Endothelial cell of umbilical vein (primary cell): ENCODE measurements at regions not wholly inside any gene's neighbourhood (a gene's known extent, or its start where the extent isn't known, plus 50 kb on each side); places are given as distances from the start of the nearest gene placed in this dataset.

Experiments
- BruUV-seq: library from RNA; stranded (reverse); fragments of 400-500 nt; replicated peaks from 2 replicates; lab custom pipeline; 2021; lab: Mats Ljungman, UMichigan
- CTCF ChIA-PET: fragments of 300-600, 350-600 bp; sonication (Branson Sonifier 250); formaldehyde crosslinking; loops from one replicate; lab custom pipeline; 2021; ENCODE audit warnings: antibody characterized with exemption, inconsistent platforms; lab: Charles Lee
- POLR2A ChIA-PET: fragments of 300-600, 350-600 bp; sonication (Branson Sonifier 250); formaldehyde crosslinking; loops from one replicate; lab custom pipeline; 2021; ENCODE audit warnings: antibody characterized with exemption, inconsistent platforms; lab: Charles Lee
- DNase-seq: peaks from one replicate; pipeline ENCODE4 v3.0.0-alpha.2; 2011; ENCODE audit warnings: low read depth, low spot score
- FAIRE-seq: peaks from 2 replicates; lab custom pipeline; 2011; peaks lifted over from hg19 to GRCh38; lab: Jason Lieb, UNC
- H2AFZ ChIP-seq: 2 replicates; pipeline ENCODE4 v1.6.0; 2012; ENCODE audit warnings: low read depth, low read length, control low read depth, inconsistent platforms
- H3K27ac ChIP-seq: 2 replicates; pipeline ENCODE4 v1.5.1; 2011; ENCODE audit warnings: low read depth, mild to moderate bottlenecking, control low read depth, low read length, moderate library complexity; ENCODE audit not compliant: insufficient read depth
- H3K27me3 ChIP-seq, 2 experiments: 2 replicates each; pipeline versions ENCODE4 v1.6.0 to v1.6.1; 2011; ENCODE audit warnings: low read length in 2 of 2, mixed read lengths in 1 of 2; ENCODE audit not compliant: control insufficient read depth in 2 of 2, insufficient read depth in 2 of 2
- H3K36me3 ChIP-seq, 2 experiments: 2 replicates in 1 of 2; 3 replicates in 1 of 2; pipeline ENCODE4 v1.5.1; 2011; ENCODE audit warnings: low read length in 2 of 2, mild to moderate bottlenecking in 1 of 2, moderate library complexity in 1 of 2; ENCODE audit not compliant: control insufficient read depth in 2 of 2, insufficient read depth in 2 of 2; ENCODE audit errors: extremely low read depth in 1 of 2
- H3K4me1 ChIP-seq: 3 replicates; pipeline ENCODE4 v1.5.1; 2011; ENCODE audit warnings: mild to moderate bottlenecking, low read length; ENCODE audit not compliant: control insufficient read depth, insufficient read depth; ENCODE audit errors: extremely low read depth
- H3K4me2 ChIP-seq: 2 replicates; pipeline ENCODE4 v1.6.1; 2011; ENCODE audit warnings: low read length, control low read depth, mixed read lengths; ENCODE audit not compliant: insufficient read depth
- H3K4me3 ChIP-seq, 3 experiments: fragments of 200-600 bp in 1 of 3; sonication (generic), shearing (Covaris generic) in 1 of 3; replicated peaks in 1 of 3; 2 replicates each; pipeline ENCODE4 v1.5.1; 2011 to 2016; ENCODE audit warnings: control low read depth in 3 of 3, low read length in 3 of 3, mild to moderate bottlenecking in 2 of 3, inconsistent platforms in 1 of 3, low read depth in 1 of 3, moderate library complexity in 1 of 3; ENCODE audit not compliant: insufficient read depth in 1 of 3
- H3K79me2 ChIP-seq: 2 replicates; pipeline ENCODE4 v1.6.0; 2012; ENCODE audit warnings: low read length, inconsistent platforms; ENCODE audit not compliant: control insufficient read depth, insufficient read depth
- H3K9ac ChIP-seq: replicated peaks from 2 replicates; pipeline ENCODE3; 2011; ENCODE audit warnings: low read length, control low read depth; ENCODE audit not compliant: insufficient read depth; ENCODE audit errors: extremely low read depth
- H3K9me1 ChIP-seq: replicated peaks from 3 replicates; pipeline ENCODE4 v1.6.0; 2011; ENCODE audit warnings: mild to moderate bottlenecking, low read length; ENCODE audit not compliant: control insufficient read depth, insufficient read depth; ENCODE audit errors: extremely low read depth
- H3K9me3 ChIP-seq: replicated peaks from 2 replicates; pipeline ENCODE4 v1.5.1; 2012; ENCODE audit warnings: low read length, inconsistent platforms; ENCODE audit not compliant: control insufficient read depth, insufficient read depth
- H4K20me1 ChIP-seq: replicated peaks from 2 replicates; pipeline ENCODE3; 2011; ENCODE audit warnings: mild to moderate bottlenecking, low read length; ENCODE audit not compliant: control insufficient read depth, insufficient read depth; ENCODE audit errors: extremely low read depth
- CTCF ChIP-seq, 2 donors: IDR thresholded peaks; 1 replicate in 1 of 2; 2 replicates in 1 of 2; pipeline ENCODE4 v1.5.1; 2011; ENCODE audit warnings: low read length in 2 of 2, mild to moderate bottlenecking in 2 of 2, moderate library complexity in 2 of 2, control low read depth in 1 of 2, inconsistent platforms in 1 of 2, low read depth in 1 of 2; ENCODE audit not compliant: insufficient read depth in 1 of 2; ENCODE audit errors: extremely low read depth in 1 of 2
- EZH2 ChIP-seq: IDR thresholded peaks from 2 replicates; pipeline ENCODE4 v1.6.1; 2012; ENCODE audit warnings: borderline replicate concordance, low read depth, mild to moderate bottlenecking, moderate library complexity, low read length, inconsistent platforms; ENCODE audit not compliant: severe bottlenecking
- FOS ChIP-seq: IDR thresholded peaks from 2 replicates; pipeline ENCODE4 v1.6.1; 2011; ENCODE audit warnings: mild to moderate bottlenecking, low read length, moderate library complexity, borderline replicate concordance; ENCODE audit not compliant: insufficient read depth
- GATA2 ChIP-seq: IDR thresholded peaks from 2 replicates; pipeline ENCODE4 v1.7.0; 2011; ENCODE audit warnings: low read depth, mild to moderate bottlenecking, moderate library complexity, mixed read lengths, low read length; ENCODE audit not compliant: insufficient read length, insufficient read depth
- MAX ChIP-seq: IDR thresholded peaks from 2 replicates; pipeline ENCODE4 v1.6.1; 2011; ENCODE audit not compliant: insufficient read depth, insufficient read length
- MYC ChIP-seq: IDR thresholded peaks from one replicate; pipeline ENCODE4 v1.6.1; 2011; ENCODE audit warnings: mild to moderate bottlenecking, low read depth, low read length
- POLR2A ChIP-seq: IDR thresholded peaks from 2 replicates; pipeline ENCODE4 v1.6.1; 2012; ENCODE audit warnings: low read depth, mild to moderate bottlenecking, control low read depth, low read length
- POLR2AphosphoS5 ChIP-seq: IDR thresholded peaks from 2 replicates; pipeline ENCODE4 v1.6.1; 2012; ENCODE audit warnings: low read depth, mild to moderate bottlenecking, control low read depth, low read length, moderate library complexity; ENCODE audit not compliant: insufficient read depth
- dilution Hi-C: fragments of 300-500 bp; cut with MboI; formaldehyde crosslinking; loops from one replicate; pipeline ENCODE4 v1.15.0; 2019; ENCODE audit warnings: low sequenced_read_pairs; ENCODE audit not compliant: extremely low pct_ligation_motif_present
- intact Hi-C: fragments of 100-400 bp; cut with micrococcal nuclease; formaldehyde crosslinking; loops from one replicate; pipeline ENCODE4 v1.10.0; 2022

- Histone ChIP-seq H3K4me3 (no peak overlapping the region), H3K4me1 (no peaks in the 10 kb centered on the region), H3K4me2 (no peak overlapping the region), H3K79me2 (no peaks in the 10 kb centered on the region), H3K9ac (no peak overlapping the region), H2AFZ (no peak overlapping the region), H3K27me3 (no peaks in the 10 kb centered on the region), H3K27ac (no peak overlapping the region), H4K20me1 (no peaks in the 10 kb centered on the region), H3K9me3 (peaks cover 3% of the 10 kb centered on the region), H3K9me1 (no peaks in the 10 kb centered on the region), H3K36me3 (no peaks in the 10 kb centered on the region)
- POLR2A ChIA-PET = no interaction called here
- FAIRE-seq (no peak), DNase-seq (no peak)
- CTCF ChIA-PET = no interaction called here
- dilution Hi-C loops = no loop called here
- intact Hi-C loops = no loop called here
- no TSS peak for BruUV-seq
- TF ChIP-seq POLR2A (no peak), GATA2 (no peak), POLR2AphosphoS5 (no peak), MYC (no peak)
Measured at GRCh38 chr1:2925291-2925690, 96.0 kb upstream of the ACTRT2 start.

- BruUV-seq = no TSS peak
- H3K9ac ChIP-seq = no peak overlapping the region
- H3K4me3 ChIP-seq = no peak overlapping the region
- no peak overlapping the region for H3K27ac ChIP-seq
- H3K79me2 ChIP-seq = no peaks in the 10 kb centered on the region
- DNase-seq (no peak), FAIRE-seq (no peak)
- POLR2A ChIA-PET = no interaction called here
- dilution Hi-C loops = no loop called here
- H3K9me1 ChIP-seq = no peaks in the 10 kb centered on the region
- TF ChIP-seq POLR2AphosphoS5 = no peak
- TF ChIP-seq GATA2 = no peak
- no peak for TF ChIP-seq EZH2
- TF ChIP-seq FOS = no peak
- TF ChIP-seq MAX = no peak
- no peak for TF ChIP-seq MYC
- no peak for TF ChIP-seq CTCF (IDR thresholded peaks at IDR 0.05; ENCODE audit: extremely low read depth in 1 of 2, insufficient read depth in 1 of 2, low read depth in 1 of 2, low read length in 2 of 2)
- H3K4me1 ChIP-seq = no peaks in the 10 kb centered on the region
- peaks cover 3% of the 10 kb centered on the region for H3K9me3 ChIP-seq
- H2AFZ ChIP-seq = no peak overlapping the region
- H3K36me3 ChIP-seq = no peaks in the 10 kb centered on the region
- no peaks in the 10 kb centered on the region for H4K20me1 ChIP-seq
- H3K27me3 ChIP-seq = no peaks in the 10 kb centered on the region
- no peak overlapping the region for H3K4me2 ChIP-seq
- CTCF ChIA-PET = no interaction called here
- intact Hi-C loops = no loop called here
Measured at GRCh38 chr1:2925918-2926317, 95.3 kb upstream of the ACTRT2 start.
